ENCODE measurements at regions not wholly inside any gene's neighbourhood (a gene's known extent, or its start where the extent isn't known, plus 50 kb on each side); places are given as distances from the start of the nearest gene placed in this dataset.

DNA sequence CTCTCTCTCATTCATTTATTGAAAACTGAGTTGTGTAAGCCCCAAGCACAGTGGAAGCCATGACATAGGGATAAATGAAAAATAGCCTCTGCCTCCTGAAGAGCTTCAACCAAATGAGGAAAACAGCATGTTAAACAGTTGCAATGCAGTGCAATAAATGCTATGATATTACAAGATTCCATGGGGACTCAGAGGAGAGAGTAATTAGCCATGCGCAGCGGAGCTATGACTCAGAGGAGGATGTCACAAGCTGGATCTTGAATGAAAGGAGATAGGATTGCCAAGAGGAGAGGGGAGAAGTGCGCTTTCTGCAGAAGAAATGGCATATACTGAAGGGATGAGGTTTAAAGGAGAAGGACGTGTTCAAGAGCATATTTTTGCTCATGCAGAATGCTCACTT lies 231.3 kb upstream of the PLXNA2 start (continued):
- TF ChIP-seq, protein P1, sequence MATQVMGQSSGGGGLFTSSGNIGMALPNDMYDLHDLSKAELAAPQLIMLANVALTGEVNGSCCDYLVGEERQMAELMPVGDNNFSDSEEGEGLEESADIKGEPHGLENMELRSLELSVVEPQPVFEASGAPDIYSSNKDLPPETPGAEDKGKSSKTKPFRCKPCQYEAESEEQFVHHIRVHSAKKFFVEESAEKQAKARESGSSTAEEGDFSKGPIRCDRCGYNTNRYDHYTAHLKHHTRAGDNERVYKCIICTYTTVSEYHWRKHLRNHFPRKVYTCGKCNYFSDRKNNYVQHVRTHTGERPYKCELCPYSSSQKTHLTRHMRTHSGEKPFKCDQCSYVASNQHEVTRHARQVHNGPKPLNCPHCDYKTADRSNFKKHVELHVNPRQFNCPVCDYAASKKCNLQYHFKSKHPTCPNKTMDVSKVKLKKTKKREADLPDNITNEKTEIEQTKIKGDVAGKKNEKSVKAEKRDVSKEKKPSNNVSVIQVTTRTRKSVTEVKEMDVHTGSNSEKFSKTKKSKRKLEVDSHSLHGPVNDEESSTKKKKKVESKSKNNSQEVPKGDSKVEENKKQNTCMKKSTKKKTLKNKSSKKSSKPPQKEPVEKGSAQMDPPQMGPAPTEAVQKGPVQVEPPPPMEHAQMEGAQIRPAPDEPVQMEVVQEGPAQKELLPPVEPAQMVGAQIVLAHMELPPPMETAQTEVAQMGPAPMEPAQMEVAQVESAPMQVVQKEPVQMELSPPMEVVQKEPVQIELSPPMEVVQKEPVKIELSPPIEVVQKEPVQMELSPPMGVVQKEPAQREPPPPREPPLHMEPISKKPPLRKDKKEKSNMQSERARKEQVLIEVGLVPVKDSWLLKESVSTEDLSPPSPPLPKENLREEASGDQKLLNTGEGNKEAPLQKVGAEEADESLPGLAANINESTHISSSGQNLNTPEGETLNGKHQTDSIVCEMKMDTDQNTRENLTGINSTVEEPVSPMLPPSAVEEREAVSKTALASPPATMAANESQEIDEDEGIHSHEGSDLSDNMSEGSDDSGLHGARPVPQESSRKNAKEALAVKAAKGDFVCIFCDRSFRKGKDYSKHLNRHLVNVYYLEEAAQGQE (IDR thresholded peaks at IDR 0.05; ENCODE audit: unreplicated experiment): no peak
- no peak for TF ChIP-seq POLR2AphosphoS5 (IDR thresholded peaks at IDR 0.05; ENCODE audit: low read depth)
- no peak for TF ChIP-seq JUNB (IDR thresholded peaks at IDR 0.05; ENCODE audit: unreplicated experiment)

DNA sequence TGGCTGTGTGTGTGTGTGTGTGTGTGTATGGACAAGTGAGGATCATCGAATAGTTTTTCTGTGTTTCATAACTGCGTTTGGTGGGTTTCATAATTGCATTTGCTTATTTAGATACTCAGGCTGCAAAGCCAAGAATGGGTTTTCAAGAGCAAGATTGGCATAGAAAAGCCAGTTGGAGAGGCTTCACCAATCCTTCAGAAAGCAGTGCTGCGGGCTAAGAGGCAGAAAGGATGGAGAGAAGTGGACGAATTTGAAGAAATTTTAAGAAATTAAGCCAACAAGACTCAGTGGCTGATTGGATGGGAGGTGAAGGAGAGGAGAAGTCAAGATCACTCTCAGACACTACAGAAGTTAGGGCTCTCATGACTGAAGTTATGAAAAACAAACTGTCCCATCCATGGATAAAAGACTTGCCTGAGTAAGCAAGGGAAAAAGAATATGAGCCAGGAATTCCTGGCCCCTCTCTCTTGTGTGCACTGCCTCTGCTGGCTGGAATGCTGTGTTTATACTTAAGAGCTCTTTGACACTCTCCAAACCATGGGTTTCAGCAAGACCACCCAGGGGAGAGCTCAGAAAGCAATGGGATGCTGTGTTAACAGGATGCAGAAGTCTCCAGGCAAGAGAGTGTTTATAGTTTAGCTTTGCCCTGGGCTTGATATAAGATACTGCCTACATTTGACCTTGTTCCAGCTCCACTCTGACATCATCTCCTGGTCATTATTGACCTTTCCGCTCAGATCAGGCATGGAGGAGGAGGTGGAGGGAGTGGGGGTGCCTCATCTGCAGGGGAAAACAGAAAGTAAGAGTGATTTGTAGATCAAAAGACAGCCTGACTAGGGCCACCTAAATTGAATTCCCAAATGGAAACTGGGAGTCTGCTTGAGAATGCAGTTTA lies 232.0 kb upstream of the PLXNA2 start:
- DNase-seq (ENCODE audit: low spot score) (peak; percentile 86), ATAC-seq (peak; percentile 99)
- H3K9me3 Mint-ChIP-seq: no peaks in the 10 kb centered on the region
- peaks cover 3% of the 10 kb centered on the region; the same call in 1 of the 2 replicates for H3K4me1 ChIP-seq (ENCODE audit: insufficient read depth)
- no peak overlapping the region for H3K4me3 Mint-ChIP-seq
- H3K79me2 ChIP-seq (replicated peaks; ENCODE audit: insufficient read depth): no peaks in the 10 kb centered on the region
- no peak overlapping the region for H3K27ac ChIP-seq (ENCODE audit: low read depth)
- H3K27me3 Mint-ChIP-seq (ENCODE audit: insufficient read depth, low read depth, poor library complexity): peaks cover 2% of the 10 kb centered on the region
- no peaks in the 10 kb centered on the region for H3F3A ChIP-seq (replicated peaks; ENCODE audit: low read depth)
- peaks cover 20% of the 10 kb centered on the region for H3K4me1 Mint-ChIP-seq
- no peak overlapping the region for H3K27ac Mint-ChIP-seq
- no peak overlapping the region for H3K4me2 ChIP-seq
- H3K36me3 ChIP-seq (ENCODE audit: insufficient read depth): no peaks in the 10 kb centered on the region
- no peaks in the 10 kb centered on the region for H3K36me3 Mint-ChIP-seq (ENCODE audit: low read depth)
- no peaks in the 10 kb centered on the region for H3K27me3 ChIP-seq (ENCODE audit: insufficient read depth)
- H2AFZ ChIP-seq: no peak overlapping the region
- 0 out of 2 replicates have a peak, but pooled peaks cover 2% of the 10 kb centered on the region for H3K9me2 ChIP-seq (ENCODE audit: insufficient read depth)
- no peaks in the 10 kb centered on the region for H4K20me1 ChIP-seq (replicated peaks; ENCODE audit: insufficient read depth)
- no peak overlapping the region for H3K4me3 ChIP-seq
- TF ChIP-seq ZNF331 (CRISPR knock-in tag; IDR thresholded peaks at IDR 0.05; ENCODE audit: low read depth): no peak
- TF ChIP-seq, protein P2, sequence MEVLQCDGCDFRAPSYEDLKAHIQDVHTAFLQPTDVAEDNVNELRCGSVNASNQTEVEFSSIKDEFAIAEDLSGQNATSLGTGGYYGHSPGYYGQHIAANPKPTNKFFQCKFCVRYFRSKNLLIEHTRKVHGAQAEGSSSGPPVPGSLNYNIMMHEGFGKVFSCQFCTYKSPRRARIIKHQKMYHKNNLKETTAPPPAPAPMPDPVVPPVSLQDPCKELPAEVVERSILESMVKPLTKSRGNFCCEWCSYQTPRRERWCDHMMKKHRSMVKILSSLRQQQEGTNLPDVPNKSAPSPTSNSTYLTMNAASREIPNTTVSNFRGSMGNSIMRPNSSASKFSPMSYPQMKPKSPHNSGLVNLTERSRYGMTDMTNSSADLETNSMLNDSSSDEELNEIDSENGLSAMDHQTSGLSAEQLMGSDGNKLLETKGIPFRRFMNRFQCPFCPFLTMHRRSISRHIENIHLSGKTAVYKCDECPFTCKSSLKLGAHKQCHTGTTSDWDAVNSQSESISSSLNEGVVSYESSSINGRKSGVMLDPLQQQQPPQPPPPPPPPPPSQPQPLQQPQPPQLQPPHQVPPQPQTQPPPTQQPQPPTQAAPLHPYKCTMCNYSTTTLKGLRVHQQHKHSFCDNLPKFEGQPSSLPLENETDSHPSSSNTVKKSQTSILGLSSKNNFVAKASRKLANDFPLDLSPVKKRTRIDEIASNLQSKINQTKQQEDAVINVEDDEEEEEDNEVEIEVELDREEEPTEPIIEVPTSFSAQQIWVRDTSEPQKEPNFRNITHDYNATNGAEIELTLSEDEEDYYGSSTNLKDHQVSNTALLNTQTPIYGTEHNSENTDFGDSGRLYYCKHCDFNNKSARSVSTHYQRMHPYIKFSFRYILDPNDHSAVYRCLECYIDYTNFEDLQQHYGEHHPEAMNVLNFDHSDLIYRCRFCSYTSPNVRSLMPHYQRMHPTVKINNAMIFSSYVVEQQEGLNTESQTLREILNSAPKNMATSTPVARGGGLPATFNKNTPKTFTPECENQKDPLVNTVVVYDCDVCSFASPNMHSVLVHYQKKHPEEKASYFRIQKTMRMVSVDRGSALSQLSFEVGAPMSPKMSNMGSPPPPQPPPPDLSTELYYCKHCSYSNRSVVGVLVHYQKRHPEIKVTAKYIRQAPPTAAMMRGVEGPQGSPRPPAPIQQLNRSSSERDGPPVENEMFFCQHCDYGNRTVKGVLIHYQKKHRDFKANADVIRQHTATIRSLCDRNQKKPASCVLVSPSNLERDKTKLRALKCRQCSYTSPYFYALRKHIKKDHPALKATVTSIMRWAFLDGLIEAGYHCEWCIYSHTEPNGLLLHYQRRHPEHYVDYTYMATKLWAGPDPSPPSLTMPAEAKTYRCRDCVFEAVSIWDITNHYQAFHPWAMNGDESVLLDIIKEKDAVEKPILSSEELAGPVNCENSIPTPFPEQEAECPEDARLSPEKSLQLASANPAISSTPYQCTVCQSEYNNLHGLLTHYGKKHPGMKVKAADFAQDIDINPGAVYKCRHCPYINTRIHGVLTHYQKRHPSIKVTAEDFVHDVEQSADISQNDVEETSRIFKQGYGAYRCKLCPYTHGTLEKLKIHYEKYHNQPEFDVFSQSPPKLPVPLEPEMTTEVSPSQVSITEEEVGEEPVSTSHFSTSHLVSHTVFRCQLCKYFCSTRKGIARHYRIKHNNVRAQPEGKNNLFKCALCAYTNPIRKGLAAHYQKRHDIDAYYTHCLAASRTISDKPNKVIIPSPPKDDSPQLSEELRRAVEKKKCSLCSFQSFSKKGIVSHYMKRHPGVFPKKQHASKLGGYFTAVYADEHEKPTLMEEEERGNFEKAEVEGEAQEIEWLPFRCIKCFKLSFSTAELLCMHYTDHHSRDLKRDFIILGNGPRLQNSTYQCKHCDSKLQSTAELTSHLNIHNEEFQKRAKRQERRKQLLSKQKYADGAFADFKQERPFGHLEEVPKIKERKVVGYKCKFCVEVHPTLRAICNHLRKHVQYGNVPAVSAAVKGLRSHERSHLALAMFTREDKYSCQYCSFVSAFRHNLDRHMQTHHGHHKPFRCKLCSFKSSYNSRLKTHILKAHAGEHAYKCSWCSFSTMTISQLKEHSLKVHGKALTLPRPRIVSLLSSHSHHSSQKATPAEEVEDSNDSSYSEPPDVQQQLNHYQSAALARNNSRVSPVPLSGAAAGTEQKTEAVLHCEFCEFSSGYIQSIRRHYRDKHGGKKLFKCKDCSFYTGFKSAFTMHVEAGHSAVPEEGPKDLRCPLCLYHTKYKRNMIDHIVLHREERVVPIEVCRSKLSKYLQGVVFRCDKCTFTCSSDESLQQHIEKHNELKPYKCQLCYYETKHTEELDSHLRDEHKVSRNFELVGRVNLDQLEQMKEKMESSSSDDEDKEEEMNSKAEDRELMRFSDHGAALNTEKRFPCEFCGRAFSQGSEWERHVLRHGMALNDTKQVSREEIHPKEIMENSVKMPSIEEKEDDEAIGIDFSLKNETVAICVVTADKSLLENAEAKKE (CRISPR knock-in tag; IDR thresholded peaks at IDR 0.05): 0 out of 2 replicates have a peak, but pooled peaks have one; percentile 5
- no peak for TF ChIP-seq CREB1 (CRISPR knock-in tag; IDR thresholded peaks at IDR 0.05; ENCODE audit: low read depth)
- no peak for TF ChIP-seq EZH2 (IDR thresholded peaks at IDR 0.05; ENCODE audit: low read depth, unreplicated experiment)
- no peak for TF ChIP-seq STAT1 (IDR thresholded peaks at IDR 0.05; ENCODE audit: unreplicated experiment)
- TF ChIP-seq ZNF114 (CRISPR knock-in tag; IDR thresholded peaks at IDR 0.05): no peak
- TF ChIP-seq, protein P3, sequence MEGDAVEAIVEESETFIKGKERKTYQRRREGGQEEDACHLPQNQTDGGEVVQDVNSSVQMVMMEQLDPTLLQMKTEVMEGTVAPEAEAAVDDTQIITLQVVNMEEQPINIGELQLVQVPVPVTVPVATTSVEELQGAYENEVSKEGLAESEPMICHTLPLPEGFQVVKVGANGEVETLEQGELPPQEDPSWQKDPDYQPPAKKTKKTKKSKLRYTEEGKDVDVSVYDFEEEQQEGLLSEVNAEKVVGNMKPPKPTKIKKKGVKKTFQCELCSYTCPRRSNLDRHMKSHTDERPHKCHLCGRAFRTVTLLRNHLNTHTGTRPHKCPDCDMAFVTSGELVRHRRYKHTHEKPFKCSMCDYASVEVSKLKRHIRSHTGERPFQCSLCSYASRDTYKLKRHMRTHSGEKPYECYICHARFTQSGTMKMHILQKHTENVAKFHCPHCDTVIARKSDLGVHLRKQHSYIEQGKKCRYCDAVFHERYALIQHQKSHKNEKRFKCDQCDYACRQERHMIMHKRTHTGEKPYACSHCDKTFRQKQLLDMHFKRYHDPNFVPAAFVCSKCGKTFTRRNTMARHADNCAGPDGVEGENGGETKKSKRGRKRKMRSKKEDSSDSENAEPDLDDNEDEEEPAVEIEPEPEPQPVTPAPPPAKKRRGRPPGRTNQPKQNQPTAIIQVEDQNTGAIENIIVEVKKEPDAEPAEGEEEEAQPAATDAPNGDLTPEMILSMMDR (conservative IDR thresholded peaks at IDR 0.05; ENCODE audit: low read depth in 2 of 2): peak; percentile 69 to 75
- TF ChIP-seq POLR2AphosphoS5 (IDR thresholded peaks at IDR 0.05; ENCODE audit: low read depth): no peak
- TF ChIP-seq JUNB (IDR thresholded peaks at IDR 0.05; ENCODE audit: unreplicated experiment): no peak

Measured in GM23338 (cell line).